ENCODE measurements at regions not wholly inside any gene's neighbourhood (a gene's known extent, or its start where the extent isn't known, plus 50 kb on each side); places are given as distances from the start of the nearest gene placed in this dataset.

DNA sequence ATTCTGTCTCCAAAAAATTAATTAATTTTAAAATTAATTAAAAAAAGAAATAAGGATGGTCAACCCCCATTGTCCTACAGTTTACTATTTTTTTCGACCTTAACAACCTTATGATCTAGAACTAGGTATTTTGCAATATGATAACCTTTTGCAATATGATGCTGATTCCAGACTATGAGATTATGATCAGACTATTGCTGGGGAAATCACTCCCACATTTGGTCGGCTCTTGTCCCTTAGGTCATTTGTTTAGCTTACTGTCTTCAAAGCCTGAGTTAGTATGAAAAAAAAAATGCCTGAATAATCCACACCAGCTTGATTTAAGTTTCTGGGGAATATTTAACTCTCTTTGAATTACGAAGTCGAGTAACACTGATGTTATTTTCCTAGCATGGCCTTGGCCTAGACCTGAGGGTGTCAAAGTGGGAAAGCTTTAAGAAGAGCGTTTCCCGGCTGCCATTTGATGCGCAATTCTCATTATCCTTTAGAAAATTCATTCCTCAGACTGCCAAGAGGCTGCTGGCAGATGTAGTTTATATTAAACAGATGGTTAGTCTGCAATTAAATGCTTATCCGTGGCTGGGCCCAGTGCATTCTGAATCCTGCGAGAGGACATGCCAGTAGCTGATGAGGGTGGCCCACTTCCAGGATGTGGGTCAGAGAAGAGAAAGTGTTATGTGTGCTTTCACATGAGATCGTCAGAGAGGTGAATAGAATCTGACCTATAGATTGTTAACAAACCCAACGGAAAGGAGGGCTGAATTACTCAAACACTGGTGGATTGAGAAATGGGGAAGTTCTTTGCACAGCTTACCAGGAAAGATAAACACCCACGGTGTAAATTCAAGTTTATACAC lies 496.0 kb upstream of the THBS1 start:
- Histone ChIP-seq H3K9me3 (ENCODE audit: low read length) (no peaks in the 10 kb centered on the region), H2AFZ (ENCODE audit: low read length) (no peak overlapping the region), H3K9ac (ENCODE audit: insufficient read depth, low read depth, low read length) (no peak overlapping the region), H4K20me1 (ENCODE audit: insufficient read depth, low read length) (no peaks in the 10 kb centered on the region), H3K27me3 (ENCODE audit: control insufficient read depth in 1 of 2, insufficient read depth in 2 of 2, low read length in 2 of 2) (no peaks in the 10 kb centered on the region), H3K4me2 (ENCODE audit: low read depth, low read length) (no peak overlapping the region), H3K4me3 (replicated peaks in 1 of 3; ENCODE audit: insufficient read depth in 1 of 3, low read depth in 2 of 3, low read length in 3 of 3) (no peak overlapping the region), H3K36me3 (replicated peaks in 1 of 2; ENCODE audit: control insufficient read depth in 1 of 2, insufficient read depth in 2 of 2, low read length in 2 of 2) (no peaks in the 10 kb centered on the region), H3K4me1 (ENCODE audit: insufficient read depth, low read length) (peaks cover 7% of the 10 kb centered on the region; the same call in 1 of the 2 replicates), H3K79me2 (ENCODE audit: insufficient read depth, low read length) (no peaks in the 10 kb centered on the region), H3K27ac (ENCODE audit: extremely low read length, insufficient read depth, low read length) (no peak overlapping the region)
- WGBS (ENCODE audit: low lambda C conversion rate) = 21% methylated on average over 12 of the region's 12 CpGs
- CTCF ChIA-PET (ENCODE audit: low intra/inter-chr PET ratio, low total read pairs) = no interaction called here
- ATAC-seq (peak; percentile 36; the same call in 1 of the 3 replicates), FAIRE-seq (no peak), DNase-seq (ENCODE audit: low spot score) (peak; percentile 21)
- in situ Hi-C loops (cut with HindIII; ENCODE audit: extremely low pct_ligation_motif_present, low pct_unique_long_range_greater_than_20kb) (no loop called here), intact Hi-C loops (cut with micrococcal nuclease; ENCODE audit: unreplicated experiment) (no loop called here)
- POLR2A ChIA-PET = no interaction called here
- no TSS peak for BruUV-seq (replicated peaks)
- TF ChIP-seq ZMYM2 (CRISPR knock-in tag; IDR thresholded peaks at IDR 0.05) (no peak), NFE2L1 (CRISPR knock-in tag; IDR thresholded peaks at IDR 0.05; ENCODE audit: borderline replicate concordance) (no peak), NR2F6 (IDR thresholded peaks at IDR 0.05) (0 out of 2 replicates have a peak, but pooled peaks have one; percentile 41), NR2F6 (CRISPR knock-in tag; IDR thresholded peaks at IDR 0.05) (no peak), HHEX (CRISPR knock-in tag; IDR thresholded peaks at IDR 0.05) (peak; percentile 73), CENPBD1 (CRISPR knock-in tag; IDR thresholded peaks at IDR 0.05; ENCODE audit: borderline replicate concordance, low read depth) (no peak), ETV5 (CRISPR knock-in tag; IDR thresholded peaks at IDR 0.05; ENCODE audit: borderline replicate concordance) (peak; percentile 16; the same call in 1 of the 2 replicates), ZBTB7A (CRISPR knock-in tag; IDR thresholded peaks at IDR 0.05) (no peak), FOXA3 (CRISPR knock-in tag; IDR thresholded peaks at IDR 0.05) (0 out of 2 replicates have a peak, but pooled peaks have one; percentile 32), ZNF619 (CRISPR knock-in tag; IDR thresholded peaks at IDR 0.05) (no peak), CEBPB (IDR thresholded peaks at IDR 0.05; ENCODE audit: borderline replicate concordance, low read depth, low read length) (0 out of 2 replicates have a peak, but pooled peaks have one; percentile 19), TRIM24 (CRISPR knock-in tag; IDR thresholded peaks at IDR 0.05) (no peak), CEBPZ (IDR thresholded peaks at IDR 0.05; ENCODE audit: low read length) (no peak), TCF7 (IDR thresholded peaks at IDR 0.05; ENCODE audit: low read depth) (peak; percentile 49; the same call in 1 of the 2 replicates), RARA (CRISPR knock-in tag; IDR thresholded peaks at IDR 0.05) (peak; percentile 80), ZKSCAN5 (CRISPR knock-in tag; IDR thresholded peaks at IDR 0.05) (no peak), HMG20A (CRISPR knock-in tag; IDR thresholded peaks at IDR 0.05; ENCODE audit: borderline replicate concordance) (no peak; the same call in 1 of the 2 replicates), BCL6 (CRISPR knock-in tag; IDR thresholded peaks at IDR 0.05) (peak; percentile 99)
- TF ChIP-seq, protein P1, sequence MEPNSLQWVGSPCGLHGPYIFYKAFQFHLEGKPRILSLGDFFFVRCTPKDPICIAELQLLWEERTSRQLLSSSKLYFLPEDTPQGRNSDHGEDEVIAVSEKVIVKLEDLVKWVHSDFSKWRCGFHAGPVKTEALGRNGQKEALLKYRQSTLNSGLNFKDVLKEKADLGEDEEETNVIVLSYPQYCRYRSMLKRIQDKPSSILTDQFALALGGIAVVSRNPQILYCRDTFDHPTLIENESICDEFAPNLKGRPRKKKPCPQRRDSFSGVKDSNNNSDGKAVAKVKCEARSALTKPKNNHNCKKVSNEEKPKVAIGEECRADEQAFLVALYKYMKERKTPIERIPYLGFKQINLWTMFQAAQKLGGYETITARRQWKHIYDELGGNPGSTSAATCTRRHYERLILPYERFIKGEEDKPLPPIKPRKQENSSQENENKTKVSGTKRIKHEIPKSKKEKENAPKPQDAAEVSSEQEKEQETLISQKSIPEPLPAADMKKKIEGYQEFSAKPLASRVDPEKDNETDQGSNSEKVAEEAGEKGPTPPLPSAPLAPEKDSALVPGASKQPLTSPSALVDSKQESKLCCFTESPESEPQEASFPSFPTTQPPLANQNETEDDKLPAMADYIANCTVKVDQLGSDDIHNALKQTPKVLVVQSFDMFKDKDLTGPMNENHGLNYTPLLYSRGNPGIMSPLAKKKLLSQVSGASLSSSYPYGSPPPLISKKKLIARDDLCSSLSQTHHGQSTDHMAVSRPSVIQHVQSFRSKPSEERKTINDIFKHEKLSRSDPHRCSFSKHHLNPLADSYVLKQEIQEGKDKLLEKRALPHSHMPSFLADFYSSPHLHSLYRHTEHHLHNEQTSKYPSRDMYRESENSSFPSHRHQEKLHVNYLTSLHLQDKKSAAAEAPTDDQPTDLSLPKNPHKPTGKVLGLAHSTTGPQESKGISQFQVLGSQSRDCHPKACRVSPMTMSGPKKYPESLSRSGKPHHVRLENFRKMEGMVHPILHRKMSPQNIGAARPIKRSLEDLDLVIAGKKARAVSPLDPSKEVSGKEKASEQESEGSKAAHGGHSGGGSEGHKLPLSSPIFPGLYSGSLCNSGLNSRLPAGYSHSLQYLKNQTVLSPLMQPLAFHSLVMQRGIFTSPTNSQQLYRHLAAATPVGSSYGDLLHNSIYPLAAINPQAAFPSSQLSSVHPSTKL (CRISPR knock-in tag; IDR thresholded peaks at IDR 0.05) = peak; percentile 27; the same call in 1 of the 2 replicates
